GM21619 (cell line): ENCODE measurements at regions not wholly inside any gene's neighbourhood (a gene's known extent, or its start where the extent isn't known, plus 50 kb on each side); places are given as distances from the start of the nearest gene placed in this dataset.
"Not testable (repeated sequence)": the region's sequence is repeated elsewhere in the genome, so short reads cannot be mapped to it uniquely, and the experiment has no call there.

ENCODE experiments used
- ATAC-seq: cut with Tn5 transposase; IDR thresholded peaks from one replicate; pipeline ENCODE4 v1.9.1; 2021; ENCODE audit not compliant: unreplicated experiment

- ATAC-seq, result no peak
These were observed 441.8 kb upstream of the CXADR start for GRCh38 chr21:17071093-17071492.

- ATAC-seq, result no peak
These were observed 431.6 kb upstream of the CXADR start for GRCh38 chr21:17081193-17081592.

GRCh38 chr21:17082843-17083483, 429.9 kb upstream of the CXADR start:
- no peak for ATAC-seq

- ATAC-seq, result no peak
These were observed 427.1 kb upstream of the CXADR start for GRCh38 chr21:17085707-17086106.

- ATAC-seq, result no peak
These were observed 424.3 kb upstream of the CXADR start for GRCh38 chr21:17088500-17088899.

GRCh38 chr21:17089091-17089491, 423.8 kb upstream of the CXADR start:
- no peak for ATAC-seq

- ATAC-seq, result no peak
These were observed 411.1 kb upstream of the CXADR start for GRCh38 chr21:17101696-17102095.

- ATAC-seq, result no peak
These were observed 406.9 kb upstream of the CXADR start for GRCh38 chr21:17105932-17106331.

- ATAC-seq, result no peak
These were observed 398.8 kb upstream of the CXADR start for GRCh38 chr21:17114045-17114444.

- no peak for ATAC-seq
These were observed 394.0 kb upstream of the CXADR start for GRCh38 chr21:17118638-17119384.

- ATAC-seq, result no peak
These were observed 393.2 kb upstream of the CXADR start for GRCh38 chr21:17119466-17120297.

GRCh38 chr21:17127395-17127794, 385.4 kb upstream of the CXADR start:
- ATAC-seq, result not testable (repeated sequence)

GRCh38 chr21:17128132-17128531, 384.7 kb upstream of the CXADR start:
- ATAC-seq, result no peak

- ATAC-seq, result not testable (repeated sequence)
These were observed 373.7 kb upstream of the CXADR start for GRCh38 chr21:17139159-17139558.

GRCh38 chr21:17139696-17140095, 373.1 kb upstream of the CXADR start:
- no peak for ATAC-seq

GRCh38 chr21:17146426-17146825, 366.4 kb upstream of the CXADR start:
- ATAC-seq, result no peak

- ATAC-seq, result no peak
These were observed 353.1 kb upstream of the CXADR start for GRCh38 chr21:17159697-17160096.

GRCh38 chr21:17185674-17186073, 327.2 kb upstream of the CXADR start:
- no peak for ATAC-seq

- ATAC-seq, result no peak
These were observed 322.9 kb upstream of the CXADR start for GRCh38 chr21:17189963-17190362.

- ATAC-seq, result no peak
These were observed 321.4 kb upstream of the CXADR start for GRCh38 chr21:17191346-17191993.

GRCh38 chr21:17195351-17195750, 317.5 kb upstream of the CXADR start:
- ATAC-seq, result no peak
